Activated CD4-positive, alpha-beta T cell treated with anti-CD3 and anti-CD28 coated beads, Interleukin-2, amount 10 ng/mL, durations not matched to agents 7 days and 5 days (primary cell): ENCODE measurements at regions not wholly inside any gene's neighbourhood (a gene's known extent, or its start where the extent isn't known, plus 50 kb on each side); places are given as distances from the start of the nearest gene placed in this dataset.

ENCODE experiments used
- CTCF ChIA-PET: fragments of 350-600 bp; sonication (Branson Sonifier 250); formaldehyde crosslinking; loops from one replicate; lab custom pipeline; 2021; ENCODE audit warnings: antibody characterized with exemption; lab: Charles Lee
- POLR2A ChIA-PET: fragments of 350-600 bp; sonication (Branson Sonifier 250); formaldehyde crosslinking; loops from one replicate; lab custom pipeline; 2021; ENCODE audit warnings: antibody characterized with exemption; lab: Charles Lee
- DNase-seq: peaks from one replicate; pipeline ENCODE4 v3.0.0-alpha.2; 2020
- H3K27ac Mint-ChIP-seq: one replicate; pipeline ENCODE4 v1.8.0; 2021; ENCODE audit warnings: mild to moderate bottlenecking, moderate library complexity, mixed read lengths
- H3K27me3 Mint-ChIP-seq: one replicate; pipeline ENCODE4 v1.8.0; 2021; ENCODE audit warnings: mixed read lengths
- H3K36me3 Mint-ChIP-seq: one replicate; pipeline ENCODE4 v1.8.0; 2021; ENCODE audit warnings: low read depth, mixed read lengths
- H3K4me1 Mint-ChIP-seq: one replicate; pipeline ENCODE4 v1.8.0; 2021; ENCODE audit warnings: mixed read lengths
- H3K4me3 Mint-ChIP-seq: one replicate; pipeline ENCODE4 v1.8.0; 2021; ENCODE audit warnings: mild to moderate bottlenecking, moderate library complexity, mixed read lengths
- H3K9me3 Mint-ChIP-seq: one replicate; pipeline ENCODE4 v1.8.0; 2021; ENCODE audit warnings: mixed read lengths

- Mint-ChIP-seq H3K4me1 (no peaks in the 10 kb centered on the region), H3K27me3 (peaks cover 2% of the 10 kb centered on the region), H3K27ac (no peak overlapping the region), H3K36me3 (no peaks in the 10 kb centered on the region), H3K4me3 (no peak overlapping the region), H3K9me3 (peaks cover 7% of the 10 kb centered on the region)
- ChIA-PET POLR2A (no interaction called here), CTCF (no interaction called here)
- DNase-seq: no peak
These were observed 63.8 kb upstream of the ARHGAP20 start for GRCh38 chr11:110776081-110776480.

- Mint-ChIP-seq H3K4me1 (peaks cover 5% of the 10 kb centered on the region), H3K9me3 (peaks cover 7% of the 10 kb centered on the region), H3K4me3 (no peak overlapping the region), H3K36me3 (no peaks in the 10 kb centered on the region), H3K27me3 (peaks cover 2% of the 10 kb centered on the region), H3K27ac (no peak overlapping the region)
- CTCF ChIA-PET: interaction anchor here (1.0 kb wide), 1 partner anchor 176 kb away, joined by 3 read pairs; no protein-coding TSS in a partner anchor
- DNase-seq: no peak
- POLR2A ChIA-PET: no interaction called here
These were observed 62.1 kb upstream of the ARHGAP20 start for GRCh38 chr11:110774138-110775014.

DNA sequence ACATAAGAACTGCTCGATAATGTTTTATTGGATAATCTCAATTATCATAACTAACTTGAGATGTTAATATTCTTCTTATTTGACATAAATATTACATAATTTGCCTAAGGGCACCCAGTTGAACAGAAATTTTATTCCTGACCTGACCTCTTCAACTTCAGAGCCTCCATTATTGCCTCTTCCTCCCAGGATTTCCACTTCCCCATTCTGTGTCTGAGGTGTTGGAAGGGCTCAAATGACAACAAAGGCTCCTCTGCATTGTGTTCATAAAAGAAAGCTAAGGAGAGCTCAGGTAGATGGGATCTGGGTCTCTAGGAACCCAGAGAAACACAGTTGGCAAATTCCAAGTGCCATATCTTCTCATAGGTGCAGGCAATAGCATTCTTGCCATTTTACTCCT lies 61.2 kb upstream of the ARHGAP20 start:
- Mint-ChIP-seq H3K9me3 (peaks cover 1% of the 10 kb centered on the region), H3K36me3 (no peaks in the 10 kb centered on the region), H3K27ac (no peak overlapping the region), H3K4me3 (no peak overlapping the region), H3K27me3 (no peaks in the 10 kb centered on the region), H3K4me1 (peaks cover 6% of the 10 kb centered on the region)
- POLR2A ChIA-PET: no interaction called here
- DNase-seq: no peak
- CTCF ChIA-PET: interaction anchor here (0.7 to 1.0 kb wide), 2 partner anchors 90 to 177 kb away, joined by 3 read pairs; no protein-coding TSS in a partner anchor

DNA sequence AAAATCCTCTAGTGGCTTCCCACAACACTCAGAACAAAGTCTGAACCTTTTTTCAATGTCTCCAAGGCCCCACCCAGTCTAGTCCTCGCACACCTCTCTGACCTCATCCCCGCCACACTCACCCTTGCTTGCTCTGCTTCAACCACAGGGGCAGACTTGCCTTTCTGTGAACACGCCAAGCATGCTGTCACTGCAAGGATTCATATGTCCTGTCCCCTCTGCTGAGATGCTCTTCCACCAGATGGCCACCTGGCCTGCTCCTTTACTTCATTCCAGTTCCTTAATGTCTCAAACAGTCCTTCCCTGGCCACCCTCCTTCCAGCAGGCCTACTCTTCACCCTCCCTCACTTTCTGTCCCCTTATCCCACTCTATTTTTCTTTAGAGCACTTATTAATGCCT lies 60.6 kb upstream of the ARHGAP20 start:
- Mint-ChIP-seq H3K4me3 (no peak overlapping the region), H3K36me3 (no peaks in the 10 kb centered on the region), H3K4me1 (peaks cover 6% of the 10 kb centered on the region), H3K9me3 (no peaks in the 10 kb centered on the region), H3K27ac (no peak overlapping the region), H3K27me3 (no peaks in the 10 kb centered on the region)
- ChIA-PET CTCF (interaction anchor here (0.7 kb wide), 1 partner anchor 90 kb away, joined by 3 read pairs; no protein-coding TSS in a partner anchor), POLR2A (no interaction called here)
- DNase-seq: no peak

- ChIA-PET CTCF (no interaction called here), POLR2A (no interaction called here)
- Mint-ChIP-seq H3K4me3 (no peak overlapping the region), H3K27me3 (peaks cover 1% of the 10 kb centered on the region), H3K9me3 (peaks cover 2% of the 10 kb centered on the region), H3K36me3 (no peaks in the 10 kb centered on the region), H3K27ac (no peak overlapping the region), H3K4me1 (peaks cover 6% of the 10 kb centered on the region)
- no peak for DNase-seq
These were observed 54.1 kb upstream of the ARHGAP20 start for GRCh38 chr11:110766316-110766715.

DNA sequence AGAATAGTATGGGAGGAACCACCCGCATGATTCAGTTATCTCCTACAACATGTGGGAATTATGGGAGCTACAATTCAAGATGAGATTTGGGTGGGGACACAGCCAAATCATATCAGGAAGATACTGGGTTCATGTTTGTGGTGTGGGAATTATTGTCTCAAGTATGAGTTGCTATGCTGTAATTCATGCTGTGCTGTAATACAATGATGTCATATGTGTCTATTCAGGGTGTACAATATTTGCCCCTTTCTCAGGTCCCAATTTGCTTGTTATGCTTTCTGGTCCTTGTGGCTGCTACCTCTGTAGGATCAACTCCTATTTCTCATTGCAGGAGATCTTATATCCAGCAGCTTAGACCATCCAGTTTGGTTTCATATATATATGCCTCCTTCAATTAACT lies 52.2 kb upstream of the ARHGAP20 start:
- Mint-ChIP-seq H3K27me3 (peaks cover 1% of the 10 kb centered on the region), H3K36me3 (no peaks in the 10 kb centered on the region), H3K4me3 (no peak overlapping the region), H3K4me1 (peaks cover 3% of the 10 kb centered on the region), H3K27ac (no peak overlapping the region), H3K9me3 (peaks cover 2% of the 10 kb centered on the region)
- no peak for DNase-seq
- CTCF ChIA-PET: interaction anchor here (1.1 kb wide), 1 partner anchor 61 kb away, joined by 3 read pairs; no protein-coding TSS in a partner anchor
- POLR2A ChIA-PET: no interaction called here

- H3K4me1 Mint-ChIP-seq: no peaks in the 10 kb centered on the region
- ChIA-PET CTCF (interaction anchor here (1.1 kb wide), 1 partner anchor 60 kb away, joined by 3 read pairs; no protein-coding TSS in a partner anchor), POLR2A (no interaction called here)
- H3K9me3 Mint-ChIP-seq: peaks cover 2% of the 10 kb centered on the region
- H3K4me3 Mint-ChIP-seq: no peak overlapping the region
- no peak overlapping the region for H3K27ac Mint-ChIP-seq
- H3K27me3 Mint-ChIP-seq: peaks cover 1% of the 10 kb centered on the region
- H3K36me3 Mint-ChIP-seq: no peaks in the 10 kb centered on the region
- no peak for DNase-seq
These were observed 51.2 kb upstream of the ARHGAP20 start for GRCh38 chr11:110763249-110764011.

- DNase-seq: no peak
- CTCF ChIA-PET: no interaction called here
- H3K36me3 Mint-ChIP-seq: no peaks in the 10 kb centered on the region
- H3K4me1 Mint-ChIP-seq: no peaks in the 10 kb centered on the region
- peaks cover 2% of the 10 kb centered on the region for H3K9me3 Mint-ChIP-seq
- H3K4me3 Mint-ChIP-seq: no peak overlapping the region
- POLR2A ChIA-PET: no interaction called here
- no peak overlapping the region for H3K27ac Mint-ChIP-seq
- H3K27me3 Mint-ChIP-seq: peaks cover 1% of the 10 kb centered on the region
These were observed 50.4 kb upstream of the ARHGAP20 start for GRCh38 chr11:110762590-110762989.
